ENCODE measurements at regions not wholly inside any gene's neighbourhood (a gene's known extent, or its start where the extent isn't known, plus 50 kb on each side); places are given as distances from the start of the nearest gene placed in this dataset.

DNA sequence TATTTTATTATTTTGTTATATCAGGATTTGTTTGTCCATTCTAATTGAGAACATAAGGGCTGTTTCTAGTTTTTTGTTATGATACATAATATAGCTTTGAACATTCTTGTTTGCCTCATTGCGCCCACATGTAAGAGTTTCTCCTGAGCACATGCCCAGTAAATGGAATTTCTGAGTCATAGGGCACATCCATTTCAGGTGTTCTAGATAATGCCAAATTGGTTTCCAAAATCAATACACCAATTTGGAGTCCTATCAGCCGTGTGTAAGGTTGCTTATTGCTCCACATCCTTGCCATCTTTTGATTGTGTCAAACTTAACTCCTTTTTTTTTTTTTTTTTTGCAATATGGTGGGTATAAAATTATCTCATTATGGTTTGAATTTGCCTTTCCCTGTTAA is 97.9 kb upstream of the RESF1 start:
- Histone ChIP-seq H3K4me1 (no peaks in the 10 kb centered on the region), H2AFZ (no peak overlapping the region), H3K4me3 (ENCODE audit: low read depth, low read length) (no peak overlapping the region), H3K27me3 (ENCODE audit: control insufficient read depth, insufficient read depth, low read length) (no peaks in the 10 kb centered on the region), H3K79me2 (no peaks in the 10 kb centered on the region), H3K4me2 (ENCODE audit: low read length) (no peak overlapping the region), H3K27ac (no peak overlapping the region), H3K9ac (no peak overlapping the region), H3K9me3 (ENCODE audit: control insufficient read depth, low read length) (no peaks in the 10 kb centered on the region), H3K36me3 (ENCODE audit: control insufficient read depth, insufficient read depth, low read length) (no peaks in the 10 kb centered on the region)
- TF ChIP-seq CTCF (IDR thresholded peaks at IDR 0.05) = no peak

DNA sequence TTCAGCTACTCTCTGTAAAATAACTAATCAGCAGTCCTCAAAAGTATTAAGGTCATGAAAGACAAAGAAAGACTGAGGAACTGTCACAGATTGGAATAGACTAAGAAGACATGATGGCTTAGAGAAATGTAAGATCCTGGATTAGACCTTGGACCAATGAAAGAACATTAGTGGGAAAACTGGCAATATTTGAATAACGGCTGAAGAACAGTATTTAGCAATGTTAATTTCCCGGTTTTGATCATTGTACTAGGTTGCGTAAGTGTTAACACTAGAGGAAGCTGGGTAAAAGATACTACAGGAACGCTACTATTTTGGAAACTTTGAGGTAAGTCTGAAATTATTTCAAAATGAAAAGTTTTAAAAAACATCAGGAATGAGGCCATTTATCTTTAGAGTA is 98.8 kb upstream of the RESF1 start:
- TF ChIP-seq CTCF (IDR thresholded peaks at IDR 0.05) = no peak
- no peak overlapping the region for H3K4me3 ChIP-seq (ENCODE audit: low read depth, low read length)
- no peak overlapping the region for H3K27ac ChIP-seq
- H3K79me2 ChIP-seq = no peaks in the 10 kb centered on the region
- H3K9me3 ChIP-seq (ENCODE audit: control insufficient read depth, low read length) = no peaks in the 10 kb centered on the region
- no peaks in the 10 kb centered on the region for H3K36me3 ChIP-seq (ENCODE audit: control insufficient read depth, insufficient read depth, low read length)
- no peaks in the 10 kb centered on the region for H3K27me3 ChIP-seq (ENCODE audit: control insufficient read depth, insufficient read depth, low read length)
- H3K4me1 ChIP-seq = no peaks in the 10 kb centered on the region
- no peak overlapping the region for H3K4me2 ChIP-seq (ENCODE audit: low read length)
- H3K9ac ChIP-seq = no peak overlapping the region
- no peak overlapping the region for H2AFZ ChIP-seq

DNA sequence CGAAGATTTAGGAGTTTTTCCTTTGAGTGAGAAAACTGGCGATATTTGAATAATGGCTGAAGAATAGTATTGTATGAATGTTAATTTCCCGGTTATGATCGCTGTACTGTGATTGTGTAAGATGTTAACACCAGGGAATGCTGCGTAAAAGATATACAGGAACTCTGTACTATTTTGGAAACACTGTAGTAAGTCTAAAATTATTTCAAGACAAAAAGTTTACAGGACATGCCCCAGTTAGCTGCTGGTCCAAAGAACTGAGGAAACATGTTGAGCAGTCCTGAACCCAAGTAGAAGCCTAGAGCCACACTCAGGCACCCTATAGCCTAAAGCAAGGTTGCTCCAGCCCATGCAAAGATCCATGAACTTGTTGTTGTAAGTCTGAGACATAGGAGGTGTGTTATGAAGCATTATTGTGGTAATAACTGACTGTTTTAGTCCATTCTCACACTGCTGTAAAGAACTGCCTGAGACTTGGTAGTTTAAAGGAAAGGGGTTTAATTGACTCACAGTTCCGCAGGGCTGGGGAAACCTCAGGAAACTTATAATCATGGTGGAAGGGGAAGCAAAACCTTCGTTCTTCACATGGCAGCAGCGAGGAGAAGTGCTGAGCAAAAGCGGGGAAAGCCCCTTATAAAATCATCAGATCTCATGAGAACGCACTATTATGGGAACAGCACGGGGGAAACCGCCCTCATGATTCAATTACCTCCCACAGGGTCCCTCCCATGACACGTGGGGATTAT is 99.8 kb upstream of the RESF1 start:
- H3K4me2 ChIP-seq (ENCODE audit: low read length) = no peak overlapping the region
- no peak overlapping the region for H3K4me3 ChIP-seq (ENCODE audit: low read depth, low read length)
- no peaks in the 10 kb centered on the region for H3K79me2 ChIP-seq
- TF ChIP-seq CTCF (IDR thresholded peaks at IDR 0.05) = no peak
- H3K9ac ChIP-seq = no peak overlapping the region
- H3K27ac ChIP-seq = no peak overlapping the region
- no peaks in the 10 kb centered on the region for H3K4me1 ChIP-seq
- no peaks in the 10 kb centered on the region for H3K36me3 ChIP-seq (ENCODE audit: control insufficient read depth, insufficient read depth, low read length)
- H3K27me3 ChIP-seq (ENCODE audit: control insufficient read depth, insufficient read depth, low read length) = no peaks in the 10 kb centered on the region
- no peaks in the 10 kb centered on the region for H3K9me3 ChIP-seq (ENCODE audit: control insufficient read depth, low read length)
- no peak overlapping the region for H2AFZ ChIP-seq

DNA sequence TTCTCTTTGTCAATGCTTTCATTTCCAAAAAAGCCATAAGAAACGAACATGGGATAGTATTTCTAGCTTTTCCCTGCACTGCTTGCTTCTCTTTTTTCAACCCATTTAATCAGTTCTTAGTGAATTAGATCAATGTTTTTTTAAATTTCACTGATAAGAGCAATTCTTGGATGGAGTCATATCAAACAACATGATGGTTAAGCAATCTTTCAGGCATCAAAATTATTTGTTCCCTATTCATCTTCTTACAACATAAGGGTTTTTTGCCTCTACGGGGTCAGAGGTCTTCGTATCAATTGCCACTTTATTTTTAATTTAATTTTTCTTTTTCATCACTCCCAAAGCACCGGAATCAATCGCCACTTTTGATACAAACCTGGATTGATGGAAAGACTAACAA is 103.8 kb upstream of the RESF1 start:
- Histone ChIP-seq H3K9me3 (ENCODE audit: control insufficient read depth, low read length) (no peaks in the 10 kb centered on the region), H3K4me1 (no peaks in the 10 kb centered on the region), H3K4me2 (ENCODE audit: low read length) (no peak overlapping the region), H3K79me2 (no peaks in the 10 kb centered on the region), H3K27me3 (ENCODE audit: control insufficient read depth, insufficient read depth, low read length) (no peaks in the 10 kb centered on the region), H3K36me3 (ENCODE audit: control insufficient read depth, insufficient read depth, low read length) (no peaks in the 10 kb centered on the region), H3K9ac (no peak overlapping the region), H2AFZ (no peak overlapping the region), H3K27ac (no peak overlapping the region), H3K4me3 (ENCODE audit: low read depth, low read length) (no peak overlapping the region)
- no peak for TF ChIP-seq CTCF (IDR thresholded peaks at IDR 0.05)

GRCh38 chr12:31853977-31854376 is 105.2 kb upstream of the RESF1 start:
- no peak for TF ChIP-seq CTCF (IDR thresholded peaks at IDR 0.05)
- H3K9ac ChIP-seq = no peak overlapping the region
- peak overlapping the region; percentile 28 for H2AFZ ChIP-seq
- H3K79me2 ChIP-seq = no peaks in the 10 kb centered on the region
- H3K4me3 ChIP-seq (ENCODE audit: low read depth, low read length) = no peak overlapping the region
- no peaks in the 10 kb centered on the region for H3K27me3 ChIP-seq (ENCODE audit: control insufficient read depth, insufficient read depth, low read length)
- no peaks in the 10 kb centered on the region for H3K4me1 ChIP-seq
- no peak overlapping the region for H3K4me2 ChIP-seq (ENCODE audit: low read length)
- H3K36me3 ChIP-seq (ENCODE audit: control insufficient read depth, insufficient read depth, low read length) = no peaks in the 10 kb centered on the region
- H3K27ac ChIP-seq = no peak overlapping the region
- H3K9me3 ChIP-seq (ENCODE audit: control insufficient read depth, low read length) = no peaks in the 10 kb centered on the region
